Hepatocyte (in vitro differentiated cells): ENCODE measurements at regions not wholly inside any gene's neighbourhood (a gene's known extent, or its start where the extent isn't known, plus 50 kb on each side); places are given as distances from the start of the nearest gene placed in this dataset.
A peak's percentile ranks its signal among the peaks of the same experiment; 100 is the strongest.

Experiments
- DNase-seq: peaks from one replicate; pipeline ENCODE4 v3.0.0-alpha.2; 2016; ENCODE audit warnings: low spot score
- H2AFZ ChIP-seq: fragments of 200-600 bp; sonication (generic); 2 replicates; pipeline ENCODE4 v1.6.0; 2016; ENCODE audit warnings: antibody characterized with exemption, mild to moderate bottlenecking
- H3K27ac ChIP-seq: fragments of 200-600 bp; sonication (generic); 2 replicates; pipeline ENCODE4 v1.5.1; 2016; ENCODE audit warnings: mild to moderate bottlenecking
- H3K27me3 ChIP-seq: fragments of 200-600 bp; sonication (generic); 2 replicates; pipeline ENCODE4 v1.6.1; 2016
- H3K36me3 ChIP-seq: fragments of 200-600 bp; sonication (generic); replicated peaks from 2 replicates; pipeline ENCODE4 v1.5.1; 2016; ENCODE audit warnings: low read depth; ENCODE audit not compliant: insufficient read depth
- H3K4me1 ChIP-seq: fragments of 200-600 bp; sonication (generic); 2 replicates; pipeline ENCODE4 v1.5.1; 2016; ENCODE audit warnings: mild to moderate bottlenecking, moderate library complexity; ENCODE audit not compliant: insufficient read depth
- H3K4me2 ChIP-seq: fragments of 200-600 bp; sonication (generic); 2 replicates; pipeline ENCODE4 v1.6.0; 2016
- H3K4me3 ChIP-seq: fragments of 200-600 bp; sonication (generic); 2 replicates; pipeline ENCODE4 v1.5.1; 2016; ENCODE audit warnings: mild to moderate bottlenecking
- H3K79me2 ChIP-seq: fragments of 200-600 bp; sonication (generic); 2 replicates; pipeline ENCODE4 v1.6.0; 2017; ENCODE audit warnings: mild to moderate bottlenecking
- H3K9me2 ChIP-seq: fragments of 200-600 bp; sonication (generic); replicated peaks from 2 replicates; pipeline ENCODE4 v1.6.0; 2017; ENCODE audit warnings: mild to moderate bottlenecking; ENCODE audit not compliant: insufficient read depth
- H3K9me3 ChIP-seq: fragments of 200-600 bp; sonication (generic); 2 replicates; pipeline ENCODE4 v1.5.1; 2016; ENCODE audit warnings: low read depth, mild to moderate bottlenecking
- H4K20me1 ChIP-seq: fragments of 200-600 bp; sonication (generic); 2 replicates; pipeline ENCODE4 v1.6.0; 2016; ENCODE audit warnings: mild to moderate bottlenecking; ENCODE audit not compliant: insufficient read depth, poor library complexity, severe bottlenecking
- EZH2 ChIP-seq: fragments of 200-600 bp; sonication (generic); IDR thresholded peaks from 2 replicates; pipeline ENCODE4 v1.6.1; 2016; ENCODE audit warnings: antibody characterized with exemption, mild to moderate bottlenecking, borderline replicate concordance
- EZH2phosphoT487 ChIP-seq: fragments of 200-600 bp; sonication (generic); IDR thresholded peaks from one replicate; pipeline ENCODE4 v1.6.1; 2018; ENCODE audit warnings: antibody characterized with exemption, mild to moderate bottlenecking, low read depth, moderate library complexity; ENCODE audit not compliant: unreplicated experiment, severe bottlenecking
- WGBS: methylation state at CpG from one replicate; pipeline ENCODE4 v1.1.6; 2016; ENCODE audit warnings: low lambda C conversion rate; ENCODE audit errors: missing lambda C conversion rate; 5-methylcytosine and 5-hydroxymethylcytosine counted together
- TF ChIP-seq, protein P1 (sequence below): fragments of 200-600 bp; sonication (generic); IDR thresholded peaks from 2 replicates; pipeline ENCODE4 v1.5.1; 2016; ENCODE audit warnings: antibody characterized with exemption, mild to moderate bottlenecking; ENCODE audit not compliant: poor library complexity

DNA sequence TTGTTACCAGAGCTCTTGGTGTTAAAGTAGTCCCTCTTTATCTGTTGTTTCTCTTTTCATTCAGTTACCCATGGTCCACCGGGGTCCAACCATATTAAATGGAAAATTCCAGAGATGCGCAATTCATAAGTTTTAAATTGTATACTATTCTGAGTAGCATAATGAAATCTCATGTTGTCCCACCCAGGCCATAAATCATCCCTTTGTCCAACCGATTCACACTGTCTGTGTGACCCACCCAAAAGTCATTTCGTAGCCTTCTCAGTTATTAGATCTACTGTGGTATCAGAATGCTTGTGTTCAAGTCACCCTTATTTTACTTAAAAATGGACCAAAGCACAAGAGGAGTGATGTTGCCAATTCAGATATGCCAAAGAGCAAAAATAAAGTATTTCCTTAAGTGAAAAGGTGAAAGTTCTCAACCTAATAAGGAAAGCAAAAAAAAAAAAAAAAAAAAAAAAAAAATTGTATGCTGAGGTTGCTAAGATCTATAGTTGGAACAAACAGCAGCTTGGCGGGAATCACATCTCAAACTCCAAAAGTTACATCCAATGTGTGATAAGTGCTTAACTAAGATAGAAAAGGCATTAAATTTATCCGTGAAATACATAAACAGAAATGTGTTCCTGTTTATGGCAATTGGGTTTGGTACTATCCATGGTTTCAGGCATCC, 106.8 kb upstream of the GPBP1 start:
- H3K4me1 ChIP-seq: no peaks in the 10 kb centered on the region
- no peaks in the 10 kb centered on the region for H3K79me2 ChIP-seq
- H3K9me3 ChIP-seq: no peaks in the 10 kb centered on the region
- no peaks in the 10 kb centered on the region for H3K36me3 ChIP-seq
- no peak overlapping the region for H3K4me2 ChIP-seq
- no peak overlapping the region for H2AFZ ChIP-seq
- no peaks in the 10 kb centered on the region for H3K9me2 ChIP-seq
- no peak overlapping the region for H3K4me3 ChIP-seq
- H3K27me3 ChIP-seq: no peaks in the 10 kb centered on the region
- TF ChIP-seq EZH2phosphoT487 (no peak), EZH2 (no peak)
- TF ChIP-seq, protein P1, sequence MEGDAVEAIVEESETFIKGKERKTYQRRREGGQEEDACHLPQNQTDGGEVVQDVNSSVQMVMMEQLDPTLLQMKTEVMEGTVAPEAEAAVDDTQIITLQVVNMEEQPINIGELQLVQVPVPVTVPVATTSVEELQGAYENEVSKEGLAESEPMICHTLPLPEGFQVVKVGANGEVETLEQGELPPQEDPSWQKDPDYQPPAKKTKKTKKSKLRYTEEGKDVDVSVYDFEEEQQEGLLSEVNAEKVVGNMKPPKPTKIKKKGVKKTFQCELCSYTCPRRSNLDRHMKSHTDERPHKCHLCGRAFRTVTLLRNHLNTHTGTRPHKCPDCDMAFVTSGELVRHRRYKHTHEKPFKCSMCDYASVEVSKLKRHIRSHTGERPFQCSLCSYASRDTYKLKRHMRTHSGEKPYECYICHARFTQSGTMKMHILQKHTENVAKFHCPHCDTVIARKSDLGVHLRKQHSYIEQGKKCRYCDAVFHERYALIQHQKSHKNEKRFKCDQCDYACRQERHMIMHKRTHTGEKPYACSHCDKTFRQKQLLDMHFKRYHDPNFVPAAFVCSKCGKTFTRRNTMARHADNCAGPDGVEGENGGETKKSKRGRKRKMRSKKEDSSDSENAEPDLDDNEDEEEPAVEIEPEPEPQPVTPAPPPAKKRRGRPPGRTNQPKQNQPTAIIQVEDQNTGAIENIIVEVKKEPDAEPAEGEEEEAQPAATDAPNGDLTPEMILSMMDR: no peak
- H3K27ac ChIP-seq: peak overlapping the region; percentile 4
- whole genome bisulfite sequencing: 87% methylated on average over 6 of the region's 6 CpGs
- no peaks in the 10 kb centered on the region for H4K20me1 ChIP-seq
- no peak for DNase-seq

DNA sequence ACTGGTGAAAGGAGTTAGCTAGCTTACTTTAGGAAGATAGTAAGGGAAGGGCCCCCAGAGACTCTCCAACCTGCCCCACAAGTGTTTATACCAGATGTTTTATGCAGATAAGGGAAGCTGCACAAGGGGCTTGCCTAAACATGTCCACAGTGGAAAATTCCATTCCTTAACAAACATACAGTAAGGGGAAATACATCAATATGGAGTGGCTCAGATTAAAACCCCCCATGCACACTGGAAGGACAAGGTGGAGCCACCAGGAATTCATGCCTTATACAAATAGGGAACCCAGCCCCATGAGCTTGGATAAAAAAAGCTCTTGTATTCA, 106.3 kb upstream of the GPBP1 start:
- Histone ChIP-seq H2AFZ (no peak overlapping the region), H4K20me1 (no peaks in the 10 kb centered on the region)

DNA sequence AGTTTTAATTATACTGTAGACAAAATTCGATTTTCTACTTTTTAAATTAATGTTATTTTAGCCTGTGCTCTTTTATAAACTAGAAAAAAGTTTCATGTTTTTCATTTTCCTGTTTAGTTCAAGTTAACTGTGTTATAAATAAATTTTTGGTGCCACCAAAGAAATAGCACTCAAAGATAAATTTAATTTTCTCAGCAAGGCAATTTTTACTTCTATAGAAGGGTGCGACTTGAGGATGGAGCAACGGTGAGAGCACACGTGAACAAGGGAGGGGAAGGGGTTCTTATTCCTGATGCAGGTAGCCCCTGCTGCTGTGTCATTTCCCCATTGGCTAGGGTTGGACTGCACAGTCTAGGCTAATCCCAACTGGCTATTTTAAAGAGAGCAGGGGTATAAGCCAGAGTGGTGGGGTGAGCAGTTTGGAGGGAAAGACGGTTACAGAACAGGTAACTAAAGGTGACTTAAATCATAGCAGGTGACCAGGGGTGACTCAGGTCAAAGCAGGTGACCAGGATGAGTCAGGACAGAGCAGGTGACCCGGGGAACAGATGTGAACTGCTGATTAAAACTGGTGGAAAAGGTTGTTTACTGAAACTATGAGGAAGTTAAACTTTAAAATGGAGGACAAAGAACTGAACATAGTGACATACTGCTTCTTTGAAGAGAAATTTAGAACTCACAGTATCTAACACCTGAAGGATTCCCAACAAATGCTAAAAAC, 104.6 kb upstream of the GPBP1 start:
- no peaks in the 10 kb centered on the region for H4K20me1 ChIP-seq
- H3K36me3 ChIP-seq: no peaks in the 10 kb centered on the region
- H3K9me2 ChIP-seq: no peaks in the 10 kb centered on the region
- H3K27ac ChIP-seq: peak overlapping the region; percentile 75
- no peak overlapping the region for H3K4me3 ChIP-seq
- H2AFZ ChIP-seq: no peak overlapping the region
- 89% methylated on average over 6 of the region's 6 CpGs for WGBS
- no peak overlapping the region for H3K4me2 ChIP-seq
- no peak for TF ChIP-seq EZH2
- TF ChIP-seq EZH2phosphoT487: no peak
- TF ChIP-seq, protein P1: no peak
- no peaks in the 10 kb centered on the region for H3K79me2 ChIP-seq
- no peaks in the 10 kb centered on the region for H3K9me3 ChIP-seq
- H3K27me3 ChIP-seq: no peaks in the 10 kb centered on the region
- peak; percentile 74 for DNase-seq
- peaks cover 4% of the 10 kb centered on the region for H3K4me1 ChIP-seq

More for the DNA sequence above, 106.3 kb upstream of the GPBP1 start:
- TF ChIP-seq, protein P1: no peak
- TF ChIP-seq EZH2phosphoT487 (no peak), EZH2 (no peak)
- Histone ChIP-seq H3K4me1 (peaks cover 2% of the 10 kb centered on the region), H3K4me3 (no peak overlapping the region), H3K9me3 (no peaks in the 10 kb centered on the region), H3K4me2 (no peak overlapping the region), H3K27ac (peak overlapping the region; percentile 58), H3K79me2 (no peaks in the 10 kb centered on the region), H3K9me2 (no peaks in the 10 kb centered on the region), H3K36me3 (no peaks in the 10 kb centered on the region), H3K27me3 (no peaks in the 10 kb centered on the region)
- no peak for DNase-seq
